HepG2 (cell line): ENCODE measurements at regions not wholly inside any gene's neighbourhood (a gene's known extent, or its start where the extent isn't known, plus 50 kb on each side); places are given as distances from the start of the nearest gene placed in this dataset.

ENCODE experiments used
- ATAC-seq: fragments of 200-7000 bp; cut with Tn5 transposase; 3 replicates; pipeline ENCODE4 v1.9.1; 2020; ENCODE audit warnings: mild to moderate bottlenecking, moderate library complexity
- BruUV-seq: library from RNA; stranded (reverse); fragments of 400-500 nt; replicated peaks from 2 replicates; lab custom pipeline; 2021; lab: Mats Ljungman, UMichigan
- CTCF ChIA-PET: fragments of 300-600 bp; formaldehyde crosslinking; extraction: SDS; loops from one replicate; lab custom pipeline; 2021; ENCODE audit warnings: low total read pairs, inconsistent platforms, low intra/inter-chr PET ratio; lab: Yijun Ruan, JAX
- POLR2A ChIA-PET: fragments of 350-600 bp; sonication (Branson Sonifier 250); formaldehyde crosslinking; loops from one replicate; lab custom pipeline; 2020; ENCODE audit warnings: antibody characterized with exemption, inconsistent platforms; lab: Yijun Ruan, JAX
- DNase-seq: peaks from one replicate; pipeline ENCODE4 v3.0.0-alpha.2; 2015; ENCODE audit warnings: low spot score
- FAIRE-seq: peaks from 3 replicates; lab custom pipeline; 2011; peaks lifted over from hg19 to GRCh38; lab: Jason Lieb, UNC
- H2AFZ ChIP-seq: one replicate; pipeline ENCODE4 v1.6.1; 2011; ENCODE audit warnings: low read length, inconsistent platforms
- H3K27ac ChIP-seq: fragments of 300-600 bp; 3 replicates; pipeline ENCODE4 v1.8.0; 2011; ENCODE audit warnings: mixed run types, mild to moderate bottlenecking, mixed read lengths, low read length, inconsistent platforms; ENCODE audit not compliant: insufficient read depth; ENCODE audit errors: extremely low read length
- H3K27me3 ChIP-seq, 2 experiments: fragments of 200-600 bp in 1 of 2; 2 replicates in 1 of 2; 3 replicates in 1 of 2; pipeline versions ENCODE4 v1.6.0 to v1.8.0; 2011; ENCODE audit warnings: low read length in 2 of 2, mild to moderate bottlenecking in 2 of 2, moderate library complexity in 2 of 2, inconsistent platforms in 1 of 2; ENCODE audit not compliant: insufficient read depth in 2 of 2, control insufficient read depth in 1 of 2
- H3K36me3 ChIP-seq, 2 experiments: fragments of 200-600 bp in 1 of 2; replicated peaks in 1 of 2; 2 replicates in 1 of 2; 3 replicates in 1 of 2; pipeline versions ENCODE4 v1.5.1 to v1.8.0; 2011; ENCODE audit warnings: low read length in 2 of 2, inconsistent platforms in 1 of 2; ENCODE audit not compliant: insufficient read depth in 2 of 2, control insufficient read depth in 1 of 2
- H3K4me1 ChIP-seq: 2 replicates; pipeline ENCODE4 v1.5.1; 2012; ENCODE audit warnings: low read length, inconsistent platforms; ENCODE audit not compliant: insufficient read depth
- H3K4me2 ChIP-seq: 2 replicates; pipeline ENCODE4 v1.6.0; 2011; ENCODE audit warnings: low read depth, low read length, inconsistent platforms
- H3K4me3 ChIP-seq, 3 experiments: fragments of 200-600 bp in 1 of 3; sonication (generic), shearing (Covaris generic) in 1 of 3; replicated peaks in 1 of 3; 2 replicates each; pipeline ENCODE4 v1.5.1; 2011 to 2016; ENCODE audit warnings: low read length in 3 of 3, inconsistent platforms in 2 of 3, low read depth in 2 of 3, mild to moderate bottlenecking in 2 of 3, control low read depth in 1 of 3, mixed read lengths in 1 of 3; ENCODE audit not compliant: insufficient read depth in 1 of 3
- H3K79me2 ChIP-seq: one replicate; pipeline ENCODE4 v1.6.1; 2011; ENCODE audit warnings: low read length, inconsistent platforms; ENCODE audit not compliant: insufficient read depth
- H3K9ac ChIP-seq: 2 replicates; pipeline ENCODE4 v1.6.0; 2011; ENCODE audit warnings: mild to moderate bottlenecking, low read depth, low read length, inconsistent platforms; ENCODE audit not compliant: insufficient read depth
- H3K9me3 ChIP-seq: 2 replicates; pipeline ENCODE4 v1.5.1; 2012; ENCODE audit warnings: mild to moderate bottlenecking, low read length
- H4K20me1 ChIP-seq: 2 replicates; pipeline ENCODE4 v1.6.0; 2011; ENCODE audit warnings: inconsistent platforms, mild to moderate bottlenecking, low read length, moderate library complexity; ENCODE audit not compliant: insufficient read depth
- AHR ChIP-seq: IDR thresholded peaks from 2 replicates; pipeline ENCODE4 v1.6.1; 2018; ENCODE audit warnings: missing genetic modification reagents, missing compliant biosample characterization
- BHLHE40 ChIP-seq: IDR thresholded peaks from 2 replicates; pipeline ENCODE4 v1.6.1; 2011; ENCODE audit warnings: low read length, improper control_type of control experiment
- CBFB ChIP-seq: sonication (generic); formaldehyde crosslinking; IDR thresholded peaks from 2 replicates; pipeline ENCODE4 v1.4.0; 2020; ENCODE audit warnings: missing genetic modification reagents
- DNMT1 ChIP-seq: sonication (generic); formaldehyde crosslinking; IDR thresholded peaks from 2 replicates; pipeline ENCODE4 v1.5.1; 2020; ENCODE audit warnings: mild to moderate bottlenecking, missing genetic modification reagents
- EED ChIP-seq: sonication (generic); formaldehyde crosslinking; IDR thresholded peaks from 2 replicates; pipeline ENCODE4 v1.5.0; 2020; ENCODE audit warnings: mild to moderate bottlenecking, missing genetic modification reagents
- HDAC1 ChIP-seq: sonication (generic); formaldehyde crosslinking; IDR thresholded peaks from 2 replicates; pipeline ENCODE4 v1.5.1; 2020; ENCODE audit warnings: mild to moderate bottlenecking, missing genetic modification reagents
- MAFF ChIP-seq: IDR thresholded peaks from 2 replicates; pipeline ENCODE4 v1.6.1; 2011; ENCODE audit warnings: low read depth, low read length, improper control_type of control experiment
- NFIB ChIP-seq: sonication (generic); formaldehyde crosslinking; IDR thresholded peaks from 2 replicates; pipeline ENCODE4 v1.9.0; 2021; ENCODE audit warnings: missing genetic modification reagents, mild to moderate bottlenecking, borderline replicate concordance
- SIN3A ChIP-seq: IDR thresholded peaks from 2 replicates; pipeline ENCODE4 v1.6.1; 2011; ENCODE audit warnings: low read depth, mild to moderate bottlenecking, control low read depth, low read length, borderline replicate concordance
- SMARCE1 ChIP-seq: fragments of 450-650 bp; IDR thresholded peaks from 2 replicates; pipeline ENCODE4 v1.6.1; 2017; ENCODE audit warnings: borderline replicate concordance
- SOX5 ChIP-seq: IDR thresholded peaks from 2 replicates; pipeline ENCODE4 v1.6.1; 2016; ENCODE audit warnings: borderline replicate concordance
- SRF ChIP-seq: IDR thresholded peaks from 2 replicates; pipeline ENCODE4 v1.6.1; 2011; ENCODE audit warnings: mild to moderate bottlenecking, low read depth, low read length, moderate library complexity
- TOE1 ChIP-seq: sonication (generic); formaldehyde crosslinking; IDR thresholded peaks from 2 replicates; pipeline ENCODE4 v1.4.0; 2020; ENCODE audit warnings: mild to moderate bottlenecking, missing genetic modification reagents
- ZBTB3 ChIP-seq: sonication (generic); formaldehyde crosslinking; IDR thresholded peaks from 2 replicates; pipeline ENCODE4 v1.4.0; 2020; ENCODE audit warnings: low read depth, mild to moderate bottlenecking, moderate library complexity, missing genetic modification reagents, borderline replicate concordance
- ZNF136 ChIP-seq: sonication (generic); formaldehyde crosslinking; IDR thresholded peaks from 2 replicates; pipeline ENCODE4 v1.8.1; 2022; ENCODE audit warnings: low read depth, mild to moderate bottlenecking, moderate library complexity, missing genetic modification reagents
- ZNF143 ChIP-seq: sonication (generic); formaldehyde crosslinking; IDR thresholded peaks from 2 replicates; pipeline ENCODE4 v1.4.0; 2020; ENCODE audit warnings: missing genetic modification reagents
- ZNF205 ChIP-seq: IDR thresholded peaks from 2 replicates; pipeline ENCODE4 v1.6.1; 2018; ENCODE audit warnings: missing biosample characterization, missing genetic modification reagents
- ZNF234 ChIP-seq: sonication (generic); formaldehyde crosslinking; conservative IDR thresholded peaks from 2 replicates; pipeline ENCODE4 v1.5.1; 2020; ENCODE audit warnings: mild to moderate bottlenecking, missing genetic modification reagents
- WGBS: methylation state at CpG from one replicate; pipeline ENCODE4 v1.1.6; 2017; ENCODE audit warnings: low lambda C conversion rate; 5-methylcytosine and 5-hydroxymethylcytosine counted together
- in situ Hi-C: cut with HindIII; loops from 2 replicates; pipeline ENCODE4 v1.10.0; 2017; ENCODE audit warnings: low pct_unique_long_range_greater_than_20kb; ENCODE audit not compliant: extremely low pct_ligation_motif_present
- intact Hi-C: fragments of 100-400 bp; cut with micrococcal nuclease; formaldehyde crosslinking; loops from one replicate; pipeline ENCODE4 v1.10.0; 2022; ENCODE audit not compliant: unreplicated experiment
- TF ChIP-seq, protein P1 (sequence below), 2 experiments: fragments of 450-650 bp in 1 of 2; sonication (generic) in 1 of 2; formaldehyde crosslinking in 1 of 2; IDR thresholded peaks; 2 replicates each; pipeline versions ENCODE4 v1.6.1 to v1.8.0; 2016 to 2022; ENCODE audit warnings: antibody characterized with exemption in 1 of 2, mild to moderate bottlenecking in 1 of 2, missing genetic modification reagents in 1 of 2

DNA sequence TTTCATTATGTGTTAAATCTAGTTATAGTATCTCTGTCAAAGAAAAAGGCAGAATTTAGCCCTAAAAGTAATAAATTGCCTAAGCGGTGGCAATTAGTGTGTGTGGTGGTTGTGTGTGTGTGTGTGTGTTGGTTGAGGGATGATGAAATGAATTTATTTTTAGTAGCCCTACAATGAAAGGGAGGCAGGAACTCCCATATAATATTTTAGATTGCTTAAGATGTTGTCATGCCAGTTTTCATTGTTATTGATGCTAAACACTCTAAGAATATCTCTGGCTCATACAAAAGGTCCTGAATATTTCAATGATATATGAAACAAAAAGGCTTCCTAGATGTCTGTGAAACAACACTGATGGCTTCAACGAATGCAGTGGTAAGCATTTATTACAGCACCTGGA, 140.6 kb upstream of the TBC1D5 start:
- 0 out of 5 replicates have a peak, but pooled peaks cover 0 to 3% of the 10 kb centered on the region in 2 experiments for H3K27me3 ChIP-seq
- no peaks in the 10 kb centered on the region for H3K36me3 ChIP-seq
- H3K27ac ChIP-seq: no peak overlapping the region
- H4K20me1 ChIP-seq: no peaks in the 10 kb centered on the region
- H3K4me3 ChIP-seq: no peak overlapping the region
- ChIA-PET POLR2A (no interaction called here), CTCF (no interaction called here)
- no peak overlapping the region for H2AFZ ChIP-seq
- no peaks in the 10 kb centered on the region for H3K79me2 ChIP-seq
- no peaks in the 10 kb centered on the region for H3K9me3 ChIP-seq
- H3K4me2 ChIP-seq: no peak overlapping the region
- ATAC-seq (no peak), FAIRE-seq (no peak), DNase-seq (no peak)
- no peak overlapping the region for H3K9ac ChIP-seq
- in situ Hi-C loops: no loop called here
- WGBS: 50% methylated on average over 2 of the region's 2 CpGs
- BruUV-seq: no TSS peak
- no peaks in the 10 kb centered on the region for H3K4me1 ChIP-seq
- intact Hi-C loops: no loop called here
- TF ChIP-seq AHR (CRISPR knock-in tag) (no peak), SOX5 (no peak), SIN3A (no peak), ZNF143 (CRISPR knock-in tag) (no peak), HDAC1 (no peak), ZNF205 (CRISPR knock-in tag) (no peak), TOE1 (CRISPR knock-in tag) (no peak), BHLHE40 (no peak), ZNF234 (no peak), ZNF136 (CRISPR knock-in tag) (no peak), SMARCE1 (no peak), CBFB (no peak), MAFF (no peak), ZBTB3 (CRISPR knock-in tag) (no peak), EED (no peak), NFIB (no peak), SRF (no peak), DNMT1 (CRISPR knock-in tag) (no peak)
- TF ChIP-seq, protein P1, sequence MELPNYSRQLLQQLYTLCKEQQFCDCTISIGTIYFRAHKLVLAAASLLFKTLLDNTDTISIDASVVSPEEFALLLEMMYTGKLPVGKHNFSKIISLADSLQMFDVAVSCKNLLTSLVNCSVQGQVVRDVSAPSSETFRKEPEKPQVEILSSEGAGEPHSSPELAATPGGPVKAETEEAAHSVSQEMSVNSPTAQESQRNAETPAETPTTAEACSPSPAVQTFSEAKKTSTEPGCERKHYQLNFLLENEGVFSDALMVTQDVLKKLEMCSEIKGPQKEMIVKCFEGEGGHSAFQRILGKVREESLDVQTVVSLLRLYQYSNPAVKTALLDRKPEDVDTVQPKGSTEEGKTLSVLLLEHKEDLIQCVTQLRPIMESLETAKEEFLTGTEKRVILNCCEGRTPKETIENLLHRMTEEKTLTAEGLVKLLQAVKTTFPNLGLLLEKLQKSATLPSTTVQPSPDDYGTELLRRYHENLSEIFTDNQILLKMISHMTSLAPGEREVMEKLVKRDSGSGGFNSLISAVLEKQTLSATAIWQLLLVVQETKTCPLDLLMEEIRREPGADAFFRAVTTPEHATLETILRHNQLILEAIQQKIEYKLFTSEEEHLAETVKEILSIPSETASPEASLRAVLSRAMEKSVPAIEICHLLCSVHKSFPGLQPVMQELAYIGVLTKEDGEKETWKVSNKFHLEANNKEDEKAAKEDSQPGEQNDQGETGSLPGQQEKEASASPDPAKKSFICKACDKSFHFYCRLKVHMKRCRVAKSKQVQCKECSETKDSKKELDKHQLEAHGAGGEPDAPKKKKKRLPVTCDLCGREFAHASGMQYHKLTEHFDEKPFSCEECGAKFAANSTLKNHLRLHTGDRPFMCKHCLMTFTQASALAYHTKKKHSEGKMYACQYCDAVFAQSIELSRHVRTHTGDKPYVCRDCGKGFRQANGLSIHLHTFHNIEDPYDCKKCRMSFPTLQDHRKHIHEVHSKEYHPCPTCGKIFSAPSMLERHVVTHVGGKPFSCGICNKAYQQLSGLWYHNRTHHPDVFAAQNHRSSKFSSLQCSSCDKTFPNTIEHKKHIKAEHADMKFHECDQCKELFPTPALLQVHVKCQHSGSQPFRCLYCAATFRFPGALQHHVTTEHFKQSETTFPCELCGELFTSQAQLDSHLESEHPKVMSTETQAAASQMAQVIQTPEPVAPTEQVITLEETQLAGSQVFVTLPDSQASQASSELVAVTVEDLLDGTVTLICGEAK (IDR thresholded peaks at IDR 0.05): no peak
- TF ChIP-seq, protein P1 (CRISPR knock-in tag; IDR thresholded peaks at IDR 0.05): no peak
